ENCODE measurements at regions not wholly inside any gene's neighbourhood (a gene's known extent, or its start where the extent isn't known, plus 50 kb on each side); places are given as distances from the start of the nearest gene placed in this dataset.

DNA sequence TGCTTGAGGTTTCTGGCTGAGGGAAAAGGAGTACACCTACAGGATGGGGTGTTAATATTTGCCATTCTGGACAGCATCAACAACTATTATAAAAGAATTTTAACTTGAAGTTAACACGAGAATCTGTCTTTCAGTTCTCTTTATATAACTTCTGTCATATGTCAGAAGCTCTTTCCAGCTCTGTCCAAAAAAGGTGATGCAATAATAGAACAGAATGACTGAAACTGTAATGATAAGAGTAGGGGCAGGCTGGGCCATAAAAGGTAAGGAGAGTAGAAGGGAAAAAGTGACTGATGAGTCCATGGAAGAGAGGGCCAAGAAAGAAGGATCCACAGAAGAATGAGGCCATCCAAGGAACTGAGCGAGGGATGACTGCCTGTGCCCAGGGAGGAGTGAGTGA is 966.7 kb upstream of the FBXO33 start:
- no peak overlapping the region for H3K4me3 Mint-ChIP-seq
- no peak for TF ChIP-seq CTCF (IDR thresholded peaks at IDR 0.05)
- no peak overlapping the region for H3K27ac Mint-ChIP-seq
- no peaks in the 10 kb centered on the region for H3K9me3 Mint-ChIP-seq
- H3K27me3 Mint-ChIP-seq (ENCODE audit: low read depth, poor library complexity) = no peaks in the 10 kb centered on the region
- DNase-seq = no peak
- H3K4me1 Mint-ChIP-seq = no peaks in the 10 kb centered on the region
- no peaks in the 10 kb centered on the region for H3K36me3 Mint-ChIP-seq (ENCODE audit: low read depth)

DNA sequence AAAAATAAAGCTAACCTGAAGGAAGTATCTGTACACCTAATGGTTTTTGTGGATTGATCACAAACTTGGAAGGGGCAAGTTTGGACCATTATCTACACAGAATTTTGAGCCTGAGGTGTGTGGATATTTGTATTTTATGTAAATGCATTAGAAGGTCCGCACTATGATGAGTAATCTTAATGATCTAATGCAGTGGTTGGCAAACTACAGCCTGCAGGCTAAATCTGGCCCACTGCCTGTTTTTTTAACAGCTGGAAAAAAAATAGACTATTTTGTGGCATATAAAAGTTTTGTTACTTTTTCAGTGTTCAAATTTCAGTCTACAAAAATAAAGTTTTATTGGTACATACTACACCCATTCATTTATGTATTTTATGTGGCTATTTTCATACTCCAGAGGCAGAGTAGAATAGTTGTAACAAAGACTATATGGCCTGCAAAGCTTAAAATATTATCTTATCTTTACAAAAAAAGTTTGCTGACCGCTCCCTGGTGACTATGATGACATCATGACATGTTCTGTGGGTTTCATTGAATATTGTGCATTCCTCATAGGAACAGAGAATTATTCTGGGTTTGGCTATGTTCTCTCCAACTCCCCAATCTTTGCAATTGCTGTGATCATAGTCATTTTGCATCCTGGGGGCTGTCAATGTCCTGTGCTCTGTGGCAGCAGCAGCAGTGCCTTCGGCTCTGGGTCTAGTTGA is 962.6 kb upstream of the FBXO33 start:
- H3K4me3 Mint-ChIP-seq = no peak overlapping the region
- H3K36me3 Mint-ChIP-seq (ENCODE audit: low read depth) = no peaks in the 10 kb centered on the region
- no peak for DNase-seq
- H3K4me1 Mint-ChIP-seq = no peaks in the 10 kb centered on the region
- H3K27ac Mint-ChIP-seq = no peak overlapping the region
- H3K27me3 Mint-ChIP-seq (ENCODE audit: low read depth, poor library complexity) = no peaks in the 10 kb centered on the region
- TF ChIP-seq CTCF (IDR thresholded peaks at IDR 0.05) = no peak
- H3K9me3 Mint-ChIP-seq = no peaks in the 10 kb centered on the region

DNA sequence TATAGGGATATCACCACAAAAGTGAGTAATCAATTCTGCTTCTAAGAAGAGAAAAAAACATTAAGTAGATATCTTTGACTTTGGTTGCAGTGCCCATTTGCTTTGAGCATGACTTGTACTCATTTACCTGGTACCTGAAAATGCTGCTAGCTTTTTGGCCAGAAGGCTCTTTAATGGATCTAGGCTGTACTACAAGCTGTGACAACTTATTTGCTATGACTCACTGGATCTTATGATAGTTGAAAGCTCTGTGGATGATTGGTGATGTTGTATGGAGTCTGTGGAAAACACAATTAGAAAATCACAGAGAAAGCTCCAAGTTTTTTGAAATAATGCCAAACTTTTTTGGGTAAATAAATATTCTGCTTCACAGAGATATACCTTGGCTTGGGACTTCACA is 960.9 kb upstream of the FBXO33 start:
- Mint-ChIP-seq H3K9me3 (no peaks in the 10 kb centered on the region), H3K27me3 (ENCODE audit: low read depth, poor library complexity) (no peaks in the 10 kb centered on the region), H3K27ac (no peak overlapping the region), H3K4me1 (no peaks in the 10 kb centered on the region), H3K36me3 (ENCODE audit: low read depth) (no peaks in the 10 kb centered on the region), H3K4me3 (no peak overlapping the region)
- no peak for TF ChIP-seq CTCF (IDR thresholded peaks at IDR 0.05)
- no peak for DNase-seq

DNA sequence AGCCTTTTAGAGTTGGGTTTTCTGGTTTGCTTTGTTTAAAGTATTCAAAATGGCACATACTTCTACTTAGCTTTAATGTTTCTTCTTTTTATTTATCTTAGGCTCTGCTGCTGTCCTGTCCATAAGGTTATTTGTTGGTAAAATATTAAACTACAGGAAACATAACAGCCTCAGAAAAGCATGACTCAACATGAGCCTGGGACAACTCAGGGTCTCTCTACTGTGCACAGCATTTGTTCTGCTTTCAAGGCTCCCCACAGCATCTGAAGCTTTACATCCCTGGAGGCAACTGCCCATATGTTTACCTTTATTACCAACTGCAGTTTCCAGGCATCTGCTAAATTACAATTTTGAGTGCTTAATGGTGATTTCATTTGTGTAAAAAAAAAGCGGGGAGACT is 954.2 kb upstream of the FBXO33 start:
- Mint-ChIP-seq H3K36me3 (ENCODE audit: low read depth) (no peaks in the 10 kb centered on the region), H3K27ac (no peak overlapping the region), H3K4me3 (no peak overlapping the region), H3K27me3 (ENCODE audit: low read depth, poor library complexity) (no peaks in the 10 kb centered on the region), H3K9me3 (no peaks in the 10 kb centered on the region), H3K4me1 (no peaks in the 10 kb centered on the region)
- no peak for TF ChIP-seq CTCF (IDR thresholded peaks at IDR 0.05)
- DNase-seq = no peak

- TF ChIP-seq CTCF (IDR thresholded peaks at IDR 0.05) = no peak
- Mint-ChIP-seq H3K27ac (no peak overlapping the region), H3K4me3 (no peak overlapping the region), H3K9me3 (no peaks in the 10 kb centered on the region), H3K4me1 (no peaks in the 10 kb centered on the region), H3K27me3 (ENCODE audit: low read depth, poor library complexity) (no peaks in the 10 kb centered on the region), H3K36me3 (ENCODE audit: low read depth) (no peaks in the 10 kb centered on the region)
- DNase-seq = no peak
Observed at GRCh38 chr14:40374221-40374620, 942.0 kb upstream of the FBXO33 start.

- TF ChIP-seq CTCF (IDR thresholded peaks at IDR 0.05) = no peak
- no peaks in the 10 kb centered on the region for H3K9me3 Mint-ChIP-seq
- DNase-seq = no peak
- H3K4me1 Mint-ChIP-seq = no peaks in the 10 kb centered on the region
- H3K36me3 Mint-ChIP-seq (ENCODE audit: low read depth) = no peaks in the 10 kb centered on the region
- no peaks in the 10 kb centered on the region for H3K27me3 Mint-ChIP-seq (ENCODE audit: low read depth, poor library complexity)
- no peak overlapping the region for H3K4me3 Mint-ChIP-seq
- H3K27ac Mint-ChIP-seq = no peak overlapping the region
Observed at GRCh38 chr14:40371011-40371410, 938.8 kb upstream of the FBXO33 start.
